WTC11 (cell line): ENCODE measurements at regions not wholly inside any gene's neighbourhood (a gene's known extent, or its start where the extent isn't known, plus 50 kb on each side); places are given as distances from the start of the nearest gene placed in this dataset.

Experiments
- ATAC-seq: fragments of 200-7000 bp; cut with Tn5 transposase; 2 replicates; pipeline ENCODE4 v1.10.0; 2021; ENCODE audit warnings: mild to moderate bottlenecking, moderate library complexity
- CTCF ChIA-PET: fragments of 300-600 bp; sonication (Branson Sonifier 250); formaldehyde crosslinking; loops from one replicate; lab custom pipeline; 2021; ENCODE audit warnings: antibody characterized with exemption; lab: Charles Lee
- POLR2A ChIA-PET: fragments of 350-600 bp; sonication (Branson Sonifier 250); formaldehyde crosslinking; loops from one replicate; lab custom pipeline; 2021; ENCODE audit warnings: antibody characterized with exemption; lab: Charles Lee
- DNase-seq: peaks from one replicate; pipeline ENCODE4 v3.0.0; 2021; ENCODE audit warnings: low spot score
- H3K27ac Mint-ChIP-seq: 2 replicates; pipeline ENCODE4 v1.8.0; 2021; ENCODE audit warnings: mixed read lengths
- H3K27me3 Mint-ChIP-seq: 2 replicates; pipeline ENCODE4 v1.8.0; 2021; ENCODE audit warnings: low read depth, mild to moderate bottlenecking, moderate library complexity, mixed read lengths
- H3K36me3 Mint-ChIP-seq: 2 replicates; pipeline ENCODE4 v1.8.0; 2021; ENCODE audit warnings: mixed read lengths
- H3K4me1 Mint-ChIP-seq: 2 replicates; pipeline ENCODE4 v1.8.0; 2022; ENCODE audit warnings: mixed read lengths
- H3K4me3 Mint-ChIP-seq: 2 replicates; pipeline ENCODE4 v1.8.0; 2021; ENCODE audit warnings: mild to moderate bottlenecking, moderate library complexity, mixed read lengths
- H3K9me3 Mint-ChIP-seq: 2 replicates; pipeline ENCODE4 v1.8.0; 2021; ENCODE audit warnings: mixed read lengths
- AR ChIP-seq: fragments of 250-450 bp; sonication (Bioruptor Pico); IDR thresholded peaks from 2 replicates; pipeline ENCODE4 v1.9.0; 2021; ENCODE audit warnings: mild to moderate bottlenecking
- ATF1 ChIP-seq: sonication (generic); formaldehyde crosslinking; IDR thresholded peaks from 2 replicates; pipeline ENCODE4 v1.8.1; 2023; ENCODE audit warnings: mild to moderate bottlenecking, moderate library complexity, missing genetic modification reagents
- ATF2 ChIP-seq: sonication (generic); formaldehyde crosslinking; IDR thresholded peaks from 2 replicates; pipeline ENCODE4 v1.8.1; 2022; ENCODE audit warnings: low read depth, missing genetic modification reagents, borderline replicate concordance
- CBFB ChIP-seq: sonication (generic); formaldehyde crosslinking; IDR thresholded peaks from 2 replicates; pipeline ENCODE4 v1.8.1; 2022; ENCODE audit warnings: mild to moderate bottlenecking, low read depth, missing genetic modification reagents
- CREM ChIP-seq: sonication (generic); formaldehyde crosslinking; IDR thresholded peaks from 2 replicates; pipeline ENCODE4 v1.8.1; 2022; ENCODE audit warnings: mild to moderate bottlenecking, missing genetic modification reagents, moderate library complexity
- E2F4 ChIP-seq: sonication (generic); formaldehyde crosslinking; IDR thresholded peaks from 2 replicates; pipeline ENCODE4 v1.8.1; 2022; ENCODE audit warnings: low read depth, mild to moderate bottlenecking, moderate library complexity, missing genetic modification reagents, borderline replicate concordance
- ERG ChIP-seq: fragments of 250-450 bp; sonication (Bioruptor Pico); IDR thresholded peaks from 2 replicates; pipeline ENCODE4 v1.8.0; 2021; ENCODE audit warnings: mild to moderate bottlenecking
- FOXP4 ChIP-seq: sonication (generic); formaldehyde crosslinking; IDR thresholded peaks from 2 replicates; pipeline ENCODE4 v1.8.0; 2022; ENCODE audit warnings: mild to moderate bottlenecking, missing genetic modification reagents
- GTF2I ChIP-seq: fragments of 250-450 bp; sonication (Bioruptor Pico); conservative IDR thresholded peaks from 2 replicates; pipeline ENCODE4 v1.4.0; 2021; ENCODE audit warnings: mild to moderate bottlenecking
- NFYB ChIP-seq: sonication (generic); formaldehyde crosslinking; conservative IDR thresholded peaks from 2 replicates; pipeline ENCODE4 v1.8.0; 2022; ENCODE audit warnings: low read depth, missing genetic modification reagents
- RORB ChIP-seq: fragments of 250-450 bp; sonication (Bioruptor Pico); IDR thresholded peaks from 2 replicates; pipeline ENCODE4 v1.9.0; 2021; ENCODE audit warnings: mild to moderate bottlenecking
- SOX15 ChIP-seq: fragments of 250-450 bp; sonication (Bioruptor Pico); IDR thresholded peaks from 2 replicates; pipeline ENCODE4 v1.9.0; 2021; ENCODE audit warnings: mild to moderate bottlenecking
- SP1 ChIP-seq: sonication (generic); formaldehyde crosslinking; conservative IDR thresholded peaks from 2 replicates; pipeline ENCODE4 v1.8.1; 2022; ENCODE audit warnings: missing genetic modification reagents
- STAT6 ChIP-seq: sonication (generic); formaldehyde crosslinking; conservative IDR thresholded peaks from 2 replicates; pipeline ENCODE4 v1.8.1; 2023; ENCODE audit warnings: mild to moderate bottlenecking, low read depth, missing genetic modification reagents, moderate library complexity
- ZNF281 ChIP-seq: sonication (generic); formaldehyde crosslinking; IDR thresholded peaks from 2 replicates; pipeline ENCODE4 v1.8.0; 2023; ENCODE audit warnings: mild to moderate bottlenecking, missing genetic modification reagents
- ZNF396 ChIP-seq: fragments of 250-450 bp; sonication (Bioruptor Pico); IDR thresholded peaks from 2 replicates; pipeline ENCODE4 v1.8.0; 2021; ENCODE audit warnings: mild to moderate bottlenecking, moderate library complexity, borderline replicate concordance
- ZSCAN18 ChIP-seq: fragments of 250-450 bp; sonication (Bioruptor Pico); IDR thresholded peaks from 2 replicates; pipeline ENCODE4 v2.1.2; 2022; ENCODE audit warnings: mild to moderate bottlenecking, moderate library complexity

- TF ChIP-seq ZNF396 (CRISPR knock-in tag) (no peak), SP1 (CRISPR knock-in tag) (no peak), RORB (CRISPR knock-in tag) (no peak), ZSCAN18 (CRISPR knock-in tag) (no peak), ATF2 (no peak), NFYB (CRISPR knock-in tag) (no peak), CREM (CRISPR knock-in tag) (no peak)
Observed at GRCh38 chr5:124614836-124615385, 131.5 kb downstream of the ZNF608 start (continued).

GRCh38 chr5:124614105-124614504, 132.3 kb downstream of the ZNF608 start:
- ChIA-PET POLR2A (no interaction called here), CTCF (no interaction called here)
- Mint-ChIP-seq H3K27me3 (no peaks in the 10 kb centered on the region), H3K4me3 (no peak overlapping the region), H3K9me3 (0 out of 2 replicates have a peak, but pooled peaks cover 6% of the 10 kb centered on the region), H3K36me3 (no peaks in the 10 kb centered on the region), H3K27ac (no peak overlapping the region), H3K4me1 (peaks cover 12% of the 10 kb centered on the region)
- ATAC-seq: no peak
- no peak for DNase-seq
- TF ChIP-seq ERG (CRISPR knock-in tag): no peak
- no peak for TF ChIP-seq AR (CRISPR knock-in tag)
- no peak for TF ChIP-seq STAT6 (CRISPR knock-in tag)
- TF ChIP-seq FOXP4 (CRISPR knock-in tag): no peak
- TF ChIP-seq SOX15: no peak
- no peak for TF ChIP-seq RORB (CRISPR knock-in tag)
- TF ChIP-seq ZNF281: no peak
- TF ChIP-seq ATF1 (CRISPR knock-in tag): no peak
- TF ChIP-seq E2F4 (CRISPR knock-in tag): no peak
- TF ChIP-seq CBFB (CRISPR knock-in tag): no peak
- TF ChIP-seq GTF2I: no peak
